Right atrium auricular region (tissue), 2 donors: ENCODE measurements at regions not wholly inside any gene's neighbourhood (a gene's known extent, or its start where the extent isn't known, plus 50 kb on each side); places are given as distances from the start of the nearest gene placed in this dataset.

Experiments used
- DNase-seq: peaks from one replicate; pipeline ENCODE4 v3.0.0-alpha.2; 2019; ENCODE audit warnings: low spot score
- H3K27ac ChIP-seq, 2 donors: fragments of 200-600 bp; sonication (generic); 1 replicate in 1 of 2; 2 replicates in 1 of 2; pipeline ENCODE4 v1.5.1; 2016 to 2019
- H3K27me3 ChIP-seq, 2 donors: fragments of 200-600 bp; sonication (generic); one replicate each; pipeline versions ENCODE4 v1.5.1 to v1.6.0; 2017 to 2019
- H3K36me3 ChIP-seq: fragments of 200-600 bp; sonication (generic); one replicate; pipeline ENCODE4 v1.5.1; 2016
- H3K4me1 ChIP-seq, 2 donors: fragments of 200-600 bp; sonication (generic); one replicate each; pipeline versions ENCODE4 v1.5.1 to v1.6.0; 2017 to 2019
- H3K4me3 ChIP-seq, 2 donors: fragments of 200-600 bp; sonication (generic); 1 replicate in 1 of 2; 2 replicates in 1 of 2; pipeline ENCODE4 v1.5.1; 2017 to 2019; ENCODE audit warnings: mild to moderate bottlenecking in 1 of 2, moderate library complexity in 1 of 2
- H3K9me3 ChIP-seq, 2 donors: fragments of 200-600 bp; sonication (generic); one replicate each; pipeline ENCODE4 v1.5.1; 2019
- CTCF ChIP-seq, 2 donors: fragments of 200-600 bp; sonication (generic); IDR thresholded peaks; one replicate each; pipeline ENCODE4 v1.5.1; 2019; ENCODE audit warnings: antibody characterized with exemption in 2 of 2

- no peaks in the 10 kb centered on the region for H3K27me3 ChIP-seq
- no peak overlapping the region for H3K27ac ChIP-seq
- H3K36me3 ChIP-seq: no peaks in the 10 kb centered on the region
- no peak for TF ChIP-seq CTCF (IDR thresholded peaks at IDR 0.05)
- H3K4me3 ChIP-seq: no peak overlapping the region
- DNase-seq: no peak
- H3K4me1 ChIP-seq: no peaks in the 10 kb centered on the region
- no peaks in the 10 kb centered on the region for H3K9me3 ChIP-seq
These were observed 294.9 kb upstream of the FANCL start for GRCh38 chr2:58535990-58536389.

GRCh38 chr2:58535182-58535581 lies 294.1 kb upstream of the FANCL start:
- Histone ChIP-seq H3K27me3 (no peaks in the 10 kb centered on the region), H3K4me3 (no peak overlapping the region), H3K4me1 (no peaks in the 10 kb centered on the region), H3K36me3 (no peaks in the 10 kb centered on the region), H3K9me3 (no peaks in the 10 kb centered on the region), H3K27ac (no peak overlapping the region)
- no peak for DNase-seq
- no peak for TF ChIP-seq CTCF (IDR thresholded peaks at IDR 0.05)

- no peak for TF ChIP-seq CTCF (IDR thresholded peaks at IDR 0.05)
- no peaks in the 10 kb centered on the region for H3K4me1 ChIP-seq
- no peak overlapping the region for H3K27ac ChIP-seq
- no peaks in the 10 kb centered on the region for H3K36me3 ChIP-seq
- no peak overlapping the region for H3K4me3 ChIP-seq
- H3K27me3 ChIP-seq: no peaks in the 10 kb centered on the region
- no peaks in the 10 kb centered on the region for H3K9me3 ChIP-seq
- DNase-seq: no peak
These were observed 292.3 kb upstream of the FANCL start for GRCh38 chr2:58533376-58533775.

GRCh38 chr2:58532641-58533040 lies 291.5 kb upstream of the FANCL start:
- Histone ChIP-seq H3K4me1 (no peaks in the 10 kb centered on the region), H3K27me3 (no peaks in the 10 kb centered on the region), H3K9me3 (no peaks in the 10 kb centered on the region), H3K4me3 (no peak overlapping the region), H3K36me3 (no peaks in the 10 kb centered on the region), H3K27ac (no peak overlapping the region)
- DNase-seq: no peak
- no peak for TF ChIP-seq CTCF (IDR thresholded peaks at IDR 0.05)

- H3K36me3 ChIP-seq: no peaks in the 10 kb centered on the region
- no peak for TF ChIP-seq CTCF (IDR thresholded peaks at IDR 0.05)
- no peaks in the 10 kb centered on the region for H3K9me3 ChIP-seq
- no peaks in the 10 kb centered on the region for H3K27me3 ChIP-seq
- no peak overlapping the region for H3K4me3 ChIP-seq
- no peak overlapping the region for H3K27ac ChIP-seq
- no peaks in the 10 kb centered on the region for H3K4me1 ChIP-seq
- DNase-seq: no peak
These were observed 286.5 kb upstream of the FANCL start for GRCh38 chr2:58527647-58528046.

GRCh38 chr2:58521803-58522554 lies 280.9 kb upstream of the FANCL start:
- H3K4me1 ChIP-seq: no peaks in the 10 kb centered on the region
- H3K36me3 ChIP-seq: no peaks in the 10 kb centered on the region
- H3K27me3 ChIP-seq: no peaks in the 10 kb centered on the region
- no peaks in the 10 kb centered on the region for H3K9me3 ChIP-seq
- no peak for DNase-seq
- H3K27ac ChIP-seq: no peak overlapping the region
- no peak overlapping the region for H3K4me3 ChIP-seq
- no peak for TF ChIP-seq CTCF (IDR thresholded peaks at IDR 0.05)
